Activated CD8-positive, alpha-beta memory T cell treated with anti-CD3 and anti-CD28 coated beads for 4 hours (primary cell): ENCODE measurements at regions not wholly inside any gene's neighbourhood (a gene's known extent, or its start where the extent isn't known, plus 50 kb on each side); places are given as distances from the start of the nearest gene placed in this dataset.

Experiments used
- DNase-seq, 2 donors: peaks; one replicate each; pipeline ENCODE4 v3.0.0-alpha.2; 2020; ENCODE audit warnings: low read depth in 2 of 2

- DNase-seq, result no peak
Measured at GRCh38 chr5:175805256-175806011, 65.9 kb upstream of the CPLX2 start.

GRCh38 chr5:175808711-175809110, 62.7 kb upstream of the CPLX2 start:
- no peak for DNase-seq

GRCh38 chr5:175809531-175810121, 61.8 kb upstream of the CPLX2 start:
- DNase-seq, result no peak

- DNase-seq, result no peak
Measured at GRCh38 chr5:175810457-175810856, 60.9 kb upstream of the CPLX2 start.

GRCh38 chr5:175811589-175811988, 59.8 kb upstream of the CPLX2 start:
- DNase-seq, result no peak

GRCh38 chr5:175813943-175814630, 57.3 kb upstream of the CPLX2 start:
- no peak for DNase-seq

- DNase-seq, result no peak
Measured at GRCh38 chr5:175814691-175815090, 56.7 kb upstream of the CPLX2 start.

GRCh38 chr5:175815126-175815913, 56.1 kb upstream of the CPLX2 start:
- no peak for DNase-seq

- no peak for DNase-seq
Measured at GRCh38 chr5:175816348-175816747, 55.0 kb upstream of the CPLX2 start.

- DNase-seq, result no peak
Measured at GRCh38 chr5:175819090-175819425, 52.3 kb upstream of the CPLX2 start.

GRCh38 chr5:175820230-175820629, 51.1 kb upstream of the CPLX2 start:
- no peak for DNase-seq
